Mammary epithelial cell (primary cell): ENCODE measurements at regions not wholly inside any gene's neighbourhood (a gene's known extent, or its start where the extent isn't known, plus 50 kb on each side); places are given as distances from the start of the nearest gene placed in this dataset.

ENCODE experiments used
- CTCF ChIP-seq, 2 donors: IDR thresholded peaks in 1 of 2; conservative IDR thresholded peaks in 1 of 2; 2 replicates each; pipeline ENCODE4 v1.5.1; 2011 to 2012; ENCODE audit warnings: inconsistent platforms in 2 of 2, low read length in 2 of 2, mild to moderate bottlenecking in 2 of 2, control low read depth in 1 of 2, low read depth in 1 of 2; ENCODE audit not compliant: insufficient read depth in 1 of 2; ENCODE audit errors: extremely low read depth in 1 of 2
- EZH2 ChIP-seq: IDR thresholded peaks from 2 replicates; pipeline ENCODE4 v1.6.1; 2012; ENCODE audit warnings: low read length, inconsistent platforms, borderline replicate concordance

DNA sequence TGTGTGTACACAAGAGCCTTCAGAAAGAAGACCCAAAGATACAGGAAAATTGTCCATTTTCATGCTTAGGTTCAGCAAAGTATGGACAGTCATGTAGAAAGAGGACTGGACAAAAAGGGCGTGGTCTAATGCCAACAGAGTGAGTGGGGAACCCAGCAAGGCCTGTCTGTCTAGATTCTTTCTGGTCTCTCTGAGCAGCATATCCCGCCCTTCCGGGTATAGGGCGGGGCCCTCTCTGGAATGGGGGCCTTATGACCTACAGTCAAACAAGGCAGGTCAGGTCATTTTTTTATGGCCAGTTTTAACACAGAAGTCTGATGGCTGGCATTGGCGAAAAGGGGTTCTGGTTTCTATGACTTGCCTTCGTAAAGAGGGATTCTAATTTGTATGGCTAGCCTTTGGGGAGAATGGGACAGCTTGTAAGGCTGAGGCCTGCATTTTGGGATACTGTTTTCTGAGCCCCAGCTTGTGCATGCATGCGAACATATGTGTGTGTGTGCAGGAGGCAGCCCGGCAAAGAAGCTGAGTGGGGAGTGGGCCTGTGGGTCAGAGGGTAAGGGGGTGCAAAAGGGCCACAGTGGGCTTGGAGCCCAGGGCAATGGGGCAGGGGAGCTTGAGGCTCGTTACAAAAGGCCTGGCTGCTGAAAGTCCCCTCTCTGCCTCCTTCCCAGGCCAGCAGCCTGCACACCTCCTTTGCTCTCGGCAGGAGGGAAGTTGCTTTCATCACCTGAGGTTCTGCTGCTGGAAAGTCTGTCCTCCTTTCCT, 130.5 kb upstream of the B3GAT1 start:
- no peak for TF ChIP-seq CTCF (conservative IDR thresholded peaks at IDR 0.05 in 1 of 2, IDR thresholded peaks at IDR 0.05 in 1 of 2; ENCODE audit: extremely low read depth in 1 of 2, insufficient read depth in 1 of 2, low read depth in 1 of 2, low read length in 2 of 2)
- TF ChIP-seq EZH2: no peak
